DOHH2 (cell line): ENCODE measurements at regions not wholly inside any gene's neighbourhood (a gene's known extent, or its start where the extent isn't known, plus 50 kb on each side); places are given as distances from the start of the nearest gene placed in this dataset.

Experiments
- H3F3A ChIP-seq: fragments of 200-600 bp; sonication (generic), shearing (Covaris generic); 2 replicates; pipeline ENCODE4 v1.6.0; 2016; ENCODE audit warnings: antibody characterized with exemption, mild to moderate bottlenecking; ENCODE audit not compliant: control insufficient read depth, insufficient read depth
- H3K27ac ChIP-seq: fragments of 200-600 bp; sonication (generic); 2 replicates; pipeline ENCODE4 v1.5.1; 2014; ENCODE audit warnings: low read depth, mild to moderate bottlenecking, low read length, moderate library complexity
- H3K27me3 ChIP-seq: fragments of 200-600 bp; sonication (generic); 2 replicates; pipeline ENCODE4 v1.6.1; 2014; ENCODE audit warnings: mild to moderate bottlenecking, low read length, mixed read lengths; ENCODE audit not compliant: control insufficient read depth
- H3K36me3 ChIP-seq: fragments of 200-600 bp; sonication (generic); 2 replicates; pipeline ENCODE4 v1.6.1; 2014; ENCODE audit warnings: mild to moderate bottlenecking, low read length, moderate library complexity, mixed read lengths; ENCODE audit not compliant: control insufficient read depth
- H3K4me1 ChIP-seq: fragments of 200-600 bp; sonication (generic); 2 replicates; pipeline ENCODE4 v1.6.1; 2014; ENCODE audit warnings: mild to moderate bottlenecking, low read length, mixed read lengths; ENCODE audit not compliant: control insufficient read depth
- H3K4me2 ChIP-seq: fragments of 200-600 bp; sonication (generic); 2 replicates; pipeline ENCODE4 v1.6.0; 2014; ENCODE audit warnings: mild to moderate bottlenecking, low read length, moderate library complexity
- H3K4me3 ChIP-seq: fragments of 200-600 bp; sonication (generic); 2 replicates; pipeline ENCODE4 v1.5.1; 2014; ENCODE audit warnings: mild to moderate bottlenecking, low read length, mixed read lengths
- H3K79me2 ChIP-seq: fragments of 200-600 bp; sonication (generic); 2 replicates; pipeline ENCODE4 v1.6.1; 2014; ENCODE audit warnings: mild to moderate bottlenecking, low read length, mixed read lengths; ENCODE audit not compliant: control insufficient read depth
- H3K9me2 ChIP-seq: fragments of 200-600 bp; sonication (generic); replicated peaks from 2 replicates; pipeline ENCODE4 v1.6.1; 2014; ENCODE audit warnings: mild to moderate bottlenecking, low read length, mixed read lengths; ENCODE audit not compliant: control insufficient read depth
- H3K9me3 ChIP-seq: fragments of 200-600 bp; sonication (generic); 2 replicates; pipeline ENCODE4 v1.6.1; 2014; ENCODE audit warnings: antibody characterized with exemption, low read length, mixed read lengths; ENCODE audit not compliant: control insufficient read depth, insufficient read depth
- H4K20me1 ChIP-seq: fragments of 200-600 bp; sonication (generic); 2 replicates; pipeline ENCODE4 v1.6.0; 2014; ENCODE audit warnings: low read depth, mild to moderate bottlenecking, antibody characterized with exemption, low read length, moderate library complexity; ENCODE audit not compliant: control insufficient read depth, insufficient read depth
- CTCF ChIP-seq: fragments of 200-600 bp; sonication (generic); IDR thresholded peaks from one replicate; pipeline ENCODE4 v1.5.1; 2014; ENCODE audit warnings: antibody characterized with exemption, mild to moderate bottlenecking, low read depth, low read length; ENCODE audit not compliant: poor library complexity, severe bottlenecking
- EZH2phosphoT487 ChIP-seq: fragments of 200-600 bp; sonication (generic); IDR thresholded peaks from 2 replicates; pipeline ENCODE4 v1.6.1; 2017; ENCODE audit warnings: borderline replicate concordance, mild to moderate bottlenecking, antibody characterized with exemption, low read length, moderate library complexity, mixed read lengths

- Histone ChIP-seq H3K79me2 (no peaks in the 10 kb centered on the region), H3K4me3 (no peak overlapping the region)
These were observed 929.7 kb downstream of the PCDH7 start for GRCh38 chr4:31649878-31650277.

GRCh38 chr4:31651541-31651940 is 931.4 kb downstream of the PCDH7 start:
- no peaks in the 10 kb centered on the region for H3K9me2 ChIP-seq
- H3K4me2 ChIP-seq, result no peak overlapping the region
- no peaks in the 10 kb centered on the region for H3K4me1 ChIP-seq
- H3K9me3 ChIP-seq, result no peaks in the 10 kb centered on the region
- H3F3A ChIP-seq, result no peaks in the 10 kb centered on the region
- H3K27ac ChIP-seq, result no peak overlapping the region
- H3K36me3 ChIP-seq, result no peaks in the 10 kb centered on the region
- H3K4me3 ChIP-seq, result no peak overlapping the region
- H3K27me3 ChIP-seq, result no peaks in the 10 kb centered on the region
- no peaks in the 10 kb centered on the region for H4K20me1 ChIP-seq
- TF ChIP-seq EZH2phosphoT487, result no peak
- TF ChIP-seq CTCF, result no peak
- no peaks in the 10 kb centered on the region for H3K79me2 ChIP-seq

More at GRCh38 chr4:31649878-31650277, 929.7 kb downstream of the PCDH7 start:
- TF ChIP-seq EZH2phosphoT487 (no peak), CTCF (no peak)
- H3K9me2 ChIP-seq, result no peaks in the 10 kb centered on the region
- no peak overlapping the region for H3K27ac ChIP-seq
- H3K9me3 ChIP-seq, result no peaks in the 10 kb centered on the region
- H4K20me1 ChIP-seq, result no peaks in the 10 kb centered on the region
- H3K4me2 ChIP-seq, result no peak overlapping the region
- no peaks in the 10 kb centered on the region for H3F3A ChIP-seq
- H3K36me3 ChIP-seq, result no peaks in the 10 kb centered on the region
- no peaks in the 10 kb centered on the region for H3K4me1 ChIP-seq
- H3K27me3 ChIP-seq, result no peaks in the 10 kb centered on the region

- H3K4me3 ChIP-seq, result no peak overlapping the region
- H3K9me3 ChIP-seq, result no peaks in the 10 kb centered on the region
- no peaks in the 10 kb centered on the region for H4K20me1 ChIP-seq
- H3K27me3 ChIP-seq, result no peaks in the 10 kb centered on the region
- no peaks in the 10 kb centered on the region for H3K79me2 ChIP-seq
- no peak overlapping the region for H3K4me2 ChIP-seq
- H3K4me1 ChIP-seq, result no peaks in the 10 kb centered on the region
- H3K27ac ChIP-seq, result no peak overlapping the region
- TF ChIP-seq EZH2phosphoT487 (no peak), CTCF (no peak)
- no peaks in the 10 kb centered on the region for H3F3A ChIP-seq
- no peaks in the 10 kb centered on the region for H3K9me2 ChIP-seq
- no peaks in the 10 kb centered on the region for H3K36me3 ChIP-seq
These were observed 935.2 kb downstream of the PCDH7 start for GRCh38 chr4:31655328-31655727.
